ENCODE measurements at regions not wholly inside any gene's neighbourhood (a gene's known extent, or its start where the extent isn't known, plus 50 kb on each side); places are given as distances from the start of the nearest gene placed in this dataset.

DNA sequence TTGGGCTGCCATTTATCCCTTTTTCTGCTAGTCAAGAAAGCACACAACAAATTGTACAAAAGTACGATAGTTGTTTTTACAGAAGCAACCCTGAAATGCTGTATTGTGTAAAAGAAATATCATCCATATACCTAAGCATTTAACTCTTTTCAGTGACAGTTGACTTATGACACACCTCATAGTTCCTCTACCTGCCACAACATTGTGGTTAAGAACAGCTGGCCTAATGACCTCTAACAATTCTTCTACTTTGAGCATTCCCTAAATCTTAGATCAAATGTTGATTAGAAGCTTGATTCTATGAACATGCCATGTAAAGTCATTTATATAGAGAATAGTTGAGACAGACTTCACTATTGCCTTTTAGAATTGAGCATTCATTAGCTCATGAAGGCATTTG, 165.9 kb upstream of the SETBP1 start:
- Histone ChIP-seq H3K36me3 (ENCODE audit: low read depth) (no peaks in the 10 kb centered on the region), H3K27ac (no peak overlapping the region), H3K79me2 (ENCODE audit: insufficient read depth) (no peaks in the 10 kb centered on the region), H3K9me3 (ENCODE audit: low read depth) (no peaks in the 10 kb centered on the region), H3K9ac (no peak overlapping the region), H4K20me1 (ENCODE audit: insufficient read depth) (no peaks in the 10 kb centered on the region), H3K4me3 (no peak overlapping the region), H2AFZ (no peak overlapping the region), H3K4me1 (ENCODE audit: insufficient read depth) (0 out of 2 replicates have a peak, but pooled peaks cover 5% of the 10 kb centered on the region), H3K27me3 (replicated peaks; ENCODE audit: insufficient read depth) (no peaks in the 10 kb centered on the region), H3K9me2 (ENCODE audit: insufficient read depth) (peaks cover 5% of the 10 kb centered on the region; the same call in 1 of the 2 replicates), H3K4me2 (ENCODE audit: unreplicated experiment) (no peak overlapping the region), H3F3A (ENCODE audit: insufficient read depth) (no peaks in the 10 kb centered on the region)
- 97 to 100% methylated on average over 1 of the region's 1 CpG for WGBS, 2 experiments (ENCODE audit: low coverage in 1 of 2, low lambda C conversion rate in 2 of 2, missing lambda C conversion rate in 2 of 2)
- TF ChIP-seq EZH2 (IDR thresholded peaks at IDR 0.05; ENCODE audit: insufficient read depth, poor library complexity, severe bottlenecking), result no peak
- no peak for DNase-seq
- in situ Hi-C loops (cut with MboI), result no loop called here

DNA sequence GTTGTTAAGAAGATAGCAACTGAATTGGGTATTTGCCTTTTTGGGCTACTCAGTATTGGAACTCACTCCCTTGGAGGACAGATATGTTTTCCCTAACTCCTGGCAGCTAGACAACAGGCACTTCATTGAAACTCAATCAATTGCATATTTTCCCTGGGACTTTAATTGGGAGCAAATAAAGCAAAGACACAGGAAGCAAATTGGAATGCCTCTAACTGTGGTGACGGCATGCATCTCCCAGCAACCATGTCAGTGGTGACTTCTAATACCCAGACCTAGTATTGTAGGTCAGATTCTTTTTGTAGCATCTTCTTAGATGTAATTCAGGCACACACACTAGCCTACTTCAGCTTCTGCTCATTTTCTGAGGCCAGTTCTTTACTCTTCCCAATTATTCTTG, 164.2 kb upstream of the SETBP1 start:
- Histone ChIP-seq H3F3A (ENCODE audit: insufficient read depth) (peaks cover 10% of the 10 kb centered on the region; the same call in 1 of the 2 replicates), H3K4me2 (ENCODE audit: unreplicated experiment) (no peak overlapping the region), H3K9ac (no peak overlapping the region), H3K4me1 (ENCODE audit: insufficient read depth) (peaks cover 16% of the 10 kb centered on the region), H3K27ac (no peak overlapping the region), H3K9me3 (ENCODE audit: low read depth) (no peaks in the 10 kb centered on the region), H4K20me1 (ENCODE audit: insufficient read depth) (no peaks in the 10 kb centered on the region), H3K36me3 (ENCODE audit: low read depth) (no peaks in the 10 kb centered on the region), H3K79me2 (ENCODE audit: insufficient read depth) (no peaks in the 10 kb centered on the region), H2AFZ (no peak overlapping the region), H3K9me2 (ENCODE audit: insufficient read depth) (peaks cover 5% of the 10 kb centered on the region; the same call in 1 of the 2 replicates), H3K27me3 (replicated peaks; ENCODE audit: insufficient read depth) (no peaks in the 10 kb centered on the region), H3K4me3 (no peak overlapping the region)
- 65 to 68% methylated on average over 1 of the region's 1 CpG for WGBS, 2 experiments (ENCODE audit: low coverage in 1 of 2, low lambda C conversion rate in 2 of 2, missing lambda C conversion rate in 2 of 2)
- in situ Hi-C loops (cut with MboI), result no loop called here
- DNase-seq, result no peak
- TF ChIP-seq EZH2 (IDR thresholded peaks at IDR 0.05; ENCODE audit: insufficient read depth, poor library complexity, severe bottlenecking) (no peak), EZH2phosphoT487 (IDR thresholded peaks at IDR 0.05; ENCODE audit: insufficient read depth, low read depth) (no peak)

DNA sequence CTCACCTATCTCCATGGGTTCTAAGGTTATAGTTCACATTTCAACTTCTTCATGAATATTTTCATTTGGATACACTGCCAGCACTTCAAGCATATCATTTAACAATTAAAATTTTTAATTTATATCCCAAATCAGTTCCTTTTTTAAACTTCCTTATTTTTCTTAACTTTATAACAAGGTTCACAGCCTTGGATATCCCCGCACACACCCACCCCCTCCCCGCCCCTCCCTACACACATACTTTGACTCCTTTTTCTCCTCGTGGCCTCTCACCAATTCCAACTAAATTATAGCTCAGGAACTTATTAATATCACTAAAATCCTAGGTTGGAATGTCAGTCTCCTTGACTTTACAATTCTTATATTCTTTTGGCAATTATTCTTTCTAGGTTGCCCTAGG, 163.6 kb upstream of the SETBP1 start:
- Histone ChIP-seq H3K27me3 (replicated peaks; ENCODE audit: insufficient read depth) (no peaks in the 10 kb centered on the region), H3F3A (ENCODE audit: insufficient read depth) (peaks cover 10% of the 10 kb centered on the region), H4K20me1 (ENCODE audit: insufficient read depth) (no peaks in the 10 kb centered on the region), H3K27ac (no peak overlapping the region), H3K4me2 (ENCODE audit: unreplicated experiment) (no peak overlapping the region), H2AFZ (no peak overlapping the region), H3K36me3 (ENCODE audit: low read depth) (no peaks in the 10 kb centered on the region), H3K9me2 (ENCODE audit: insufficient read depth) (0 out of 2 replicates have a peak, but pooled peaks cover 5% of the 10 kb centered on the region), H3K4me1 (ENCODE audit: insufficient read depth) (peaks cover 21% of the 10 kb centered on the region), H3K79me2 (ENCODE audit: insufficient read depth) (no peaks in the 10 kb centered on the region), H3K9me3 (ENCODE audit: low read depth) (no peaks in the 10 kb centered on the region), H3K9ac (no peak overlapping the region), H3K4me3 (no peak overlapping the region)
- 90 to 93% methylated on average over 3 of the region's 3 CpGs for WGBS, 2 experiments (ENCODE audit: low coverage in 1 of 2, low lambda C conversion rate in 2 of 2, missing lambda C conversion rate in 2 of 2)
- DNase-seq, result no peak
- TF ChIP-seq EZH2phosphoT487 (IDR thresholded peaks at IDR 0.05; ENCODE audit: insufficient read depth, low read depth) (no peak), EZH2 (IDR thresholded peaks at IDR 0.05; ENCODE audit: insufficient read depth, poor library complexity, severe bottlenecking) (no peak)
- in situ Hi-C loops (cut with MboI), result no loop called here

DNA sequence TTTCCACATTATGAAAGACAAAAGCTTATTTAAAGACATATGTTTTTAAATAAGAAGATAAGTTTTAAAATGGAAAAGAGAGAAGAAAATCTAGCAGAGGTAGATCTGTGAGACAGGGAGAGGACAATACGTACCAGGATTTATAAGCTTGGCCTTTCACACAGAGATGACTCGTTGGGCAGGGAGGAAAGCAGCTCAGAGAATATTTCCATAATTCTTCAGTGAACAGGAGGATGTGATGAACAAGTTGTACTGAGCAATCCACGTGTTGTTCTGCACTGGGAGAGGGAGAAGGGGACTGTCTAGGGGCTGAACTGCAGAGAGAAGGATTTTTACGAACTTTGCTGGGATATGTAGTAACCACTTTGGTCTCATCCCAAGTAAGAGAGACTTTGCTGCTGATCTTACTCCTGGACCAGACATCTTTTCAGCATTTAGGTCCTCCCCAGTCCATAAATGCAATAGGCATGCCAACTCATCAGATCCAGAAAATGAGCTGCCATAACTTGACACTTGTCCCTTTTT, 162.5 kb upstream of the SETBP1 start:
- H2AFZ ChIP-seq, result no peak overlapping the region
- H3K36me3 ChIP-seq (ENCODE audit: low read depth), result no peaks in the 10 kb centered on the region
- in situ Hi-C loops (cut with MboI), result no loop called here
- H3F3A ChIP-seq (ENCODE audit: insufficient read depth), result peaks cover 10% of the 10 kb centered on the region
- H3K9me2 ChIP-seq (ENCODE audit: insufficient read depth), result 0 out of 2 replicates have a peak, but pooled peaks cover 5% of the 10 kb centered on the region
- H4K20me1 ChIP-seq (ENCODE audit: insufficient read depth), result no peaks in the 10 kb centered on the region
- no peaks in the 10 kb centered on the region for H3K79me2 ChIP-seq (ENCODE audit: insufficient read depth)
- peak; percentile 44 for DNase-seq
- no peak overlapping the region for H3K4me3 ChIP-seq
- WGBS, 2 experiments (ENCODE audit: low coverage in 1 of 2, low lambda C conversion rate in 2 of 2, missing lambda C conversion rate in 2 of 2), result 53 to 58% methylated on average over 4 of the region's 4 CpGs
- H3K4me2 ChIP-seq (ENCODE audit: unreplicated experiment), result no peak overlapping the region
- no peak overlapping the region for H3K27ac ChIP-seq
- H3K4me1 ChIP-seq (ENCODE audit: insufficient read depth), result peaks cover 21% of the 10 kb centered on the region
- no peak overlapping the region for H3K9ac ChIP-seq
- no peak for TF ChIP-seq EZH2phosphoT487 (IDR thresholded peaks at IDR 0.05; ENCODE audit: insufficient read depth, low read depth)
- TF ChIP-seq EZH2 (IDR thresholded peaks at IDR 0.05; ENCODE audit: insufficient read depth, poor library complexity, severe bottlenecking), result no peak
- no peaks in the 10 kb centered on the region for H3K27me3 ChIP-seq (replicated peaks; ENCODE audit: insufficient read depth)
- H3K9me3 ChIP-seq (ENCODE audit: low read depth), result no peaks in the 10 kb centered on the region

DNA sequence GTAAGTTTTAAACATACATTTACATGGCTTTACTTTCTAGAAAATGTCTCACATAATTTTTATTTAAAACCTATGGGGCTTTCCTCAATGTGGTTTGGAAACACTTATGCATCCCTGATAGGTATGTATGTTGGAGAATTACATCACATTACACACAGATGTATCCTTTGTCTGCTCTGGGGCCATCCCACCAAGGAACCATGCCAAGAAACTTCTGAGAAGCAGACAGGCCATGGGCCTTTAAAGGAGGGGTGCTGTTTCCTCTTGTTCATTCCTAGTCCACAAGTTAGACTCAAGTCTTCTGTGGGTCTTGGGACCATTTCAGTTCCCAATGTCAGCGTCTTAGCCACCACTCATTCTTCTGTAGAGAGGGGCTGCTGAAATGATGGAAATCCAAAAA, 162.0 kb upstream of the SETBP1 start:
- H3K27me3 ChIP-seq (replicated peaks; ENCODE audit: insufficient read depth), result no peaks in the 10 kb centered on the region
- WGBS, 2 experiments (ENCODE audit: low coverage in 1 of 2, low lambda C conversion rate in 2 of 2, missing lambda C conversion rate in 2 of 2), result 86 to 89% methylated on average over 1 of the region's 1 CpG
- H3K9me2 ChIP-seq (ENCODE audit: insufficient read depth), result 0 out of 2 replicates have a peak, but pooled peaks cover 3% of the 10 kb centered on the region
- no peaks in the 10 kb centered on the region for H3K36me3 ChIP-seq (ENCODE audit: low read depth)
- TF ChIP-seq EZH2phosphoT487 (IDR thresholded peaks at IDR 0.05; ENCODE audit: insufficient read depth, low read depth) (no peak), EZH2 (IDR thresholded peaks at IDR 0.05; ENCODE audit: insufficient read depth, poor library complexity, severe bottlenecking) (no peak)
- H3K4me3 ChIP-seq, result no peak overlapping the region
- H3K9me3 ChIP-seq (ENCODE audit: low read depth), result no peaks in the 10 kb centered on the region
- no peak overlapping the region for H3K27ac ChIP-seq
- no peak overlapping the region for H2AFZ ChIP-seq
- no peak for DNase-seq
- in situ Hi-C loops (cut with MboI), result no loop called here
- peaks cover 10% of the 10 kb centered on the region for H3F3A ChIP-seq (ENCODE audit: insufficient read depth)
- H3K4me2 ChIP-seq (ENCODE audit: unreplicated experiment), result no peak overlapping the region
- no peaks in the 10 kb centered on the region for H3K79me2 ChIP-seq (ENCODE audit: insufficient read depth)
- H4K20me1 ChIP-seq (ENCODE audit: insufficient read depth), result no peaks in the 10 kb centered on the region
- no peak overlapping the region for H3K9ac ChIP-seq
- peaks cover 21% of the 10 kb centered on the region for H3K4me1 ChIP-seq (ENCODE audit: insufficient read depth)
